Lung (tissue), 11 donors: ENCODE measurements at regions not wholly inside any gene's neighbourhood (a gene's known extent, or its start where the extent isn't known, plus 50 kb on each side); places are given as distances from the start of the nearest gene placed in this dataset.

Experiments
- ATAC-seq: fragments of 200-7000 bp; cut with Tn5 transposase; one replicate; pipeline ENCODE4 v1.9.1; 2020; ENCODE audit warnings: moderate number of reproducible peaks; ENCODE audit not compliant: insufficient read depth, low FRiP score
- DNase-seq, 3 donors: peaks; one replicate each; pipeline ENCODE4 v3.0.0-alpha.2; 2013 to 2017
- H3K27ac ChIP-seq, 2 donors: one replicate each; pipeline ENCODE4 v1.5.1; 2013; ENCODE audit warnings: mild to moderate bottlenecking in 2 of 2, moderate library complexity in 2 of 2, control low read depth in 1 of 2, inconsistent platforms in 1 of 2, low read depth in 1 of 2, low read length in 1 of 2
- H3K27me3 ChIP-seq, 3 donors: one replicate each; pipeline ENCODE4 v1.5.1; 2013; ENCODE audit warnings: low read length in 2 of 3; ENCODE audit not compliant: control insufficient read depth in 3 of 3, insufficient read depth in 3 of 3
- H3K36me3 ChIP-seq, 4 donors: one replicate each; pipeline ENCODE4 v1.5.1; 2013; ENCODE audit warnings: low read length in 4 of 4, mild to moderate bottlenecking in 1 of 4, moderate library complexity in 1 of 4; ENCODE audit not compliant: control insufficient read depth in 4 of 4, insufficient read depth in 4 of 4
- H3K4me1 ChIP-seq, 5 donors: one replicate each; pipeline ENCODE4 v1.5.1; 2013; ENCODE audit warnings: low read length in 5 of 5, mild to moderate bottlenecking in 2 of 5, moderate library complexity in 1 of 5; ENCODE audit not compliant: control insufficient read depth in 5 of 5, insufficient read depth in 5 of 5
- H3K4me3 ChIP-seq: one replicate; pipeline ENCODE4 v1.5.1; 2013; ENCODE audit warnings: mild to moderate bottlenecking, control low read depth, moderate library complexity
- H3K9ac ChIP-seq, 2 donors: one replicate each; pipeline ENCODE4 v1.5.1; 2013; ENCODE audit warnings: low read length in 2 of 2, control low read depth in 1 of 2; ENCODE audit not compliant: insufficient read depth in 1 of 2
- H3K9me3 ChIP-seq, 4 donors: one replicate each; pipeline ENCODE4 v1.5.1; 2013; ENCODE audit warnings: low read length in 3 of 4, mild to moderate bottlenecking in 1 of 4, moderate library complexity in 1 of 4; ENCODE audit not compliant: control insufficient read depth in 4 of 4, insufficient read depth in 3 of 4
- CTCF ChIP-seq: IDR thresholded peaks from 2 replicates; pipeline ENCODE4 v1.5.1; 2012; ENCODE audit warnings: mild to moderate bottlenecking; ENCODE audit errors: control extremely low read depth, extremely low read depth
- WGBS, 2 donors: extraction: QIAGEN DNeasy Blood & Tissue Kit; methylation state at CpG; one replicate each; pipeline ENCODE4 v1.1.7; 2013; 5-methylcytosine and 5-hydroxymethylcytosine counted together
- donor health status: control.
- donor health status: control.
- donor health status: Bipolar disorder and iron deficiency.
- donor health status: healthy.
- donor health status: DM: yes; HTN: yes; CAD: no.

DNA sequence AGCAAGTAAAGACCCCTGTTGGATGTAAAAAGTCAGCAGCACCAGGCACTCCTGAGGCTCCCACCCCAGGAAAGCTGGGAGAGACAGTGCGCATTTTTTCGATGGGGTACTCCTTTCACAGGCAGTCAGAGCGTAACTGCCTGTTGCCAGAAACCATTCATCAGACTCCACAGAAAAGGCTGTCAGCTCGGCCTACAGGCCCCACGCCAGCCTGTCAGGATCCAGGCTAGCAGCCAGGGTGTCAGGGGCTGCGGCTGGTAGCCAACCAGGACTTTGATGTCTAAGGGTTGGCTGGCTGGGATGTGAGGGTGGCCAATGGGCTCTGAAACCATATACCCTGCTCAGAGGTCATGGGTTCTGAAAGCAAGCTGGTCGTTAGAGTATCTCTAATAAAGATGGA lies 164.5 kb downstream of the WNT5A start:
- no peak for ATAC-seq
- DNase-seq = peak; percentile 58 to 74 (median 66)
- Histone ChIP-seq H3K9ac (no peak overlapping the region), H3K4me1 (peaks cover 0 to 3% (median 0%) of the 10 kb centered on the region in 5 donors), H3K27ac (no peak overlapping the region), H3K9me3 (no peaks in the 10 kb centered on the region), H3K4me3 (no peak overlapping the region), H3K27me3 (peaks cover 0 to 4% (median 0%) of the 10 kb centered on the region in 3 donors), H3K36me3 (no peaks in the 10 kb centered on the region)
- WGBS, 2 donors = 68 to 81% methylated on average over 7 of the region's 7 CpGs
- TF ChIP-seq CTCF = no peak

DNA sequence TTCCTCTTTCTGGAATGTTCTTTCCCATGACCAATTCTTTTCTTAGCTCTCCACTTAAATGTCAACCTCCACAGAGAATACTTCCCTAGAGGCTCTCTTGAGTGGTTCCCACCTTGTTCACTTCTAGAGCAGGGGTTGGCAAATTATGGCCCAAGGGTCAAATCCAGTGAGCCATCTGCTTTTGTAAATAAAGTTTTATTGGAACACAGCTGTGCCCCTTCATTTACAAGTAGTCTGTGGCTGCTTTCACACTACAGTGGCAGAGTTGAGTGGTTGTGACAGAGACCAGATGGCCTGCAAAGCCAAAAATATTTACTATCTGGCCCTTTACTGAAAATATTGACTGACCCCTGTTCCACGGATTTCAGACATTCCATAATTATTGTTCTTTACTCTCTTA lies 166.2 kb downstream of the WNT5A start:
- DNase-seq (peak in 1 of 3 donors; percentile 24), ATAC-seq (no peak)
- WGBS, 2 donors = 80 to 85% methylated on average over 1 of the region's 1 CpG
- Histone ChIP-seq H3K9ac (no peak overlapping the region), H3K27me3 (peaks cover 0 to 4% (median 0%) of the 10 kb centered on the region in 3 donors), H3K36me3 (no peaks in the 10 kb centered on the region), H3K4me1 (peaks cover 0 to 3% (median 0%) of the 10 kb centered on the region in 5 donors), H3K4me3 (no peak overlapping the region), H3K27ac (no peak overlapping the region), H3K9me3 (no peaks in the 10 kb centered on the region)
- no peak for TF ChIP-seq CTCF

- 48 to 55% methylated on average over 3 of the region's 3 CpGs for WGBS, 2 donors
- Histone ChIP-seq H3K4me3 (no peak overlapping the region), H3K9ac (no peak overlapping the region), H3K27ac (no peak overlapping the region), H3K27me3 (peaks cover 0 to 4% (median 0%) of the 10 kb centered on the region in 3 donors), H3K4me1 (no peaks in the 10 kb centered on the region), H3K9me3 (no peaks in the 10 kb centered on the region), H3K36me3 (no peaks in the 10 kb centered on the region)
- no peak for TF ChIP-seq CTCF
- DNase-seq = no peak
- ATAC-seq = no peak
These were observed 171.7 kb downstream of the WNT5A start for GRCh38 chr3:55315396-55315795.

- DNase-seq (no peak), ATAC-seq (no peak)
- Histone ChIP-seq H3K9ac (no peak overlapping the region), H3K9me3 (no peaks in the 10 kb centered on the region), H3K27me3 (peaks cover 0 to 4% (median 0%) of the 10 kb centered on the region in 3 donors), H3K4me1 (no peaks in the 10 kb centered on the region), H3K36me3 (no peaks in the 10 kb centered on the region), H3K4me3 (no peak overlapping the region), H3K27ac (no peak overlapping the region)
- 74 to 83% methylated on average over 7 of the region's 7 CpGs for WGBS, 2 donors
- TF ChIP-seq CTCF = no peak
These were observed 173.4 kb downstream of the WNT5A start for GRCh38 chr3:55313666-55314065.
